Right lobe of liver (tissue), 4 donors: ENCODE measurements at regions not wholly inside any gene's neighbourhood (a gene's known extent, or its start where the extent isn't known, plus 50 kb on each side); places are given as distances from the start of the nearest gene placed in this dataset.

Experiments used
- POLR2A ChIP-seq: fragments of 450-650 bp; IDR thresholded peaks from one replicate; pipeline ENCODE4 v1.6.1; 2017; ENCODE audit warnings: antibody characterized with exemption, mild to moderate bottlenecking
- TF ChIP-seq, protein P1 (sequence below), 4 donors: fragments of 200-600 bp in 3 of 4; fragments of 450-650 bp in 1 of 4; IDR thresholded peaks; one replicate each; pipeline versions ENCODE4 v1.5.1 to v1.8.0; 2016 to 2022; ENCODE audit warnings: antibody characterized with exemption in 4 of 4, mild to moderate bottlenecking in 2 of 4
- donor health status: DM: no; HTN: no; CAD: no.
- donor health status: DM: no; HTN: no; CAD: no.
- donor health status: DM: no; HTN: yes; CAD: no.

GRCh38 chrX:96170626-96171025 is 514.0 kb upstream of the DIAPH2 start:
- TF ChIP-seq POLR2A: no peak
- TF ChIP-seq, protein P1, sequence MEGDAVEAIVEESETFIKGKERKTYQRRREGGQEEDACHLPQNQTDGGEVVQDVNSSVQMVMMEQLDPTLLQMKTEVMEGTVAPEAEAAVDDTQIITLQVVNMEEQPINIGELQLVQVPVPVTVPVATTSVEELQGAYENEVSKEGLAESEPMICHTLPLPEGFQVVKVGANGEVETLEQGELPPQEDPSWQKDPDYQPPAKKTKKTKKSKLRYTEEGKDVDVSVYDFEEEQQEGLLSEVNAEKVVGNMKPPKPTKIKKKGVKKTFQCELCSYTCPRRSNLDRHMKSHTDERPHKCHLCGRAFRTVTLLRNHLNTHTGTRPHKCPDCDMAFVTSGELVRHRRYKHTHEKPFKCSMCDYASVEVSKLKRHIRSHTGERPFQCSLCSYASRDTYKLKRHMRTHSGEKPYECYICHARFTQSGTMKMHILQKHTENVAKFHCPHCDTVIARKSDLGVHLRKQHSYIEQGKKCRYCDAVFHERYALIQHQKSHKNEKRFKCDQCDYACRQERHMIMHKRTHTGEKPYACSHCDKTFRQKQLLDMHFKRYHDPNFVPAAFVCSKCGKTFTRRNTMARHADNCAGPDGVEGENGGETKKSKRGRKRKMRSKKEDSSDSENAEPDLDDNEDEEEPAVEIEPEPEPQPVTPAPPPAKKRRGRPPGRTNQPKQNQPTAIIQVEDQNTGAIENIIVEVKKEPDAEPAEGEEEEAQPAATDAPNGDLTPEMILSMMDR (IDR thresholded peaks at IDR 0.05): no peak
